ENCODE measurements at regions not wholly inside any gene's neighbourhood (a gene's known extent, or its start where the extent isn't known, plus 50 kb on each side); places are given as distances from the start of the nearest gene placed in this dataset.
A peak's percentile ranks its signal among the peaks of the same experiment; 100 is the strongest.

- no peak for TF ChIP-seq RFX5 (IDR thresholded peaks at IDR 0.05; ENCODE audit: low read depth, low read length)
- peak; percentile 42 for TF ChIP-seq MEF2B (IDR thresholded peaks at IDR 0.05; ENCODE audit: partially characterized antibody, poor library complexity, severe bottlenecking)
- TF ChIP-seq GABPA (IDR thresholded peaks at IDR 0.05; ENCODE audit: low read depth) = no peak
- TF ChIP-seq YBX1 (IDR thresholded peaks at IDR 0.05) = no peak
- peak; percentile 96 to 98 for TF ChIP-seq BHLHE40 (IDR thresholded peaks at IDR 0.05; ENCODE audit: borderline replicate concordance in 1 of 2, low read depth in 2 of 2, low read length in 1 of 2)
- TF ChIP-seq NKRF (conservative IDR thresholded peaks at IDR 0.05) = no peak
- TF ChIP-seq JUNB (IDR thresholded peaks at IDR 0.05) = no peak; the same call in 1 of the 2 replicates
- TF ChIP-seq, protein P1, sequence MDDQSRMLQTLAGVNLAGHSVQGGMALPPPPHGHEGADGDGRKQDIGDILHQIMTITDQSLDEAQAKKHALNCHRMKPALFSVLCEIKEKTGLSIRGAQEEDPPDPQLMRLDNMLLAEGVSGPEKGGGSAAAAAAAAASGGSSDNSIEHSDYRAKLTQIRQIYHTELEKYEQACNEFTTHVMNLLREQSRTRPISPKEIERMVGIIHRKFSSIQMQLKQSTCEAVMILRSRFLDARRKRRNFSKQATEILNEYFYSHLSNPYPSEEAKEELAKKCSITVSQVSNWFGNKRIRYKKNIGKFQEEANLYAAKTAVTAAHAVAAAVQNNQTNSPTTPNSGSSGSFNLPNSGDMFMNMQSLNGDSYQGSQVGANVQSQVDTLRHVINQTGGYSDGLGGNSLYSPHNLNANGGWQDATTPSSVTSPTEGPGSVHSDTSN (IDR thresholded peaks at IDR 0.05; ENCODE audit: insufficient replicate concordance, low read depth, low read length) = no peak
- TF ChIP-seq NFYB (IDR thresholded peaks at IDR 0.05; ENCODE audit: insufficient read depth, low read depth, low read length) = no peak
- peak; percentile 82 for TF ChIP-seq PKNOX1 (IDR thresholded peaks at IDR 0.05)
- no peak for TF ChIP-seq POLR2AphosphoS5 (IDR thresholded peaks at IDR 0.05; ENCODE audit: low read length)
- no peak for TF ChIP-seq CREM (IDR thresholded peaks at IDR 0.05; ENCODE audit: low read depth)
- no peak for TF ChIP-seq IRF5 (IDR thresholded peaks at IDR 0.05; ENCODE audit: borderline replicate concordance)
- TF ChIP-seq ESRRA (IDR thresholded peaks at IDR 0.05; ENCODE audit: low read length) = no peak
- TF ChIP-seq, protein P2, sequence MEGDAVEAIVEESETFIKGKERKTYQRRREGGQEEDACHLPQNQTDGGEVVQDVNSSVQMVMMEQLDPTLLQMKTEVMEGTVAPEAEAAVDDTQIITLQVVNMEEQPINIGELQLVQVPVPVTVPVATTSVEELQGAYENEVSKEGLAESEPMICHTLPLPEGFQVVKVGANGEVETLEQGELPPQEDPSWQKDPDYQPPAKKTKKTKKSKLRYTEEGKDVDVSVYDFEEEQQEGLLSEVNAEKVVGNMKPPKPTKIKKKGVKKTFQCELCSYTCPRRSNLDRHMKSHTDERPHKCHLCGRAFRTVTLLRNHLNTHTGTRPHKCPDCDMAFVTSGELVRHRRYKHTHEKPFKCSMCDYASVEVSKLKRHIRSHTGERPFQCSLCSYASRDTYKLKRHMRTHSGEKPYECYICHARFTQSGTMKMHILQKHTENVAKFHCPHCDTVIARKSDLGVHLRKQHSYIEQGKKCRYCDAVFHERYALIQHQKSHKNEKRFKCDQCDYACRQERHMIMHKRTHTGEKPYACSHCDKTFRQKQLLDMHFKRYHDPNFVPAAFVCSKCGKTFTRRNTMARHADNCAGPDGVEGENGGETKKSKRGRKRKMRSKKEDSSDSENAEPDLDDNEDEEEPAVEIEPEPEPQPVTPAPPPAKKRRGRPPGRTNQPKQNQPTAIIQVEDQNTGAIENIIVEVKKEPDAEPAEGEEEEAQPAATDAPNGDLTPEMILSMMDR (IDR thresholded peaks at IDR 0.05 in 2 of 3, conservative IDR thresholded peaks at IDR 0.05 in 1 of 3; ENCODE audit: control insufficient read depth in 2 of 3, extremely low read depth in 1 of 3, insufficient read depth in 1 of 3, low read depth in 3 of 3, low read length in 3 of 3) = no peak
- 0 out of 2 replicates have a peak, but pooled peaks have one; percentile 16 for TF ChIP-seq BACH1 (IDR thresholded peaks at IDR 0.05; ENCODE audit: borderline replicate concordance)
- TF ChIP-seq KDM1A (IDR thresholded peaks at IDR 0.05; ENCODE audit: borderline replicate concordance) = no peak
- 0 out of 2 replicates have a peak, but pooled peaks have one; percentile 19 for TF ChIP-seq IRF4 (IDR thresholded peaks at IDR 0.05; ENCODE audit: low read depth, low read length)
- no peak for TF ChIP-seq JUND (IDR thresholded peaks at IDR 0.05; ENCODE audit: low read depth, low read length)
- TF ChIP-seq TAF1 (IDR thresholded peaks at IDR 0.05; ENCODE audit: borderline replicate concordance, low read depth, low read length) = no peak
- TF ChIP-seq SRF (IDR thresholded peaks at IDR 0.05; ENCODE audit: low read depth in 2 of 2, low read length in 2 of 2) = no peak
- TF ChIP-seq, protein P3, sequence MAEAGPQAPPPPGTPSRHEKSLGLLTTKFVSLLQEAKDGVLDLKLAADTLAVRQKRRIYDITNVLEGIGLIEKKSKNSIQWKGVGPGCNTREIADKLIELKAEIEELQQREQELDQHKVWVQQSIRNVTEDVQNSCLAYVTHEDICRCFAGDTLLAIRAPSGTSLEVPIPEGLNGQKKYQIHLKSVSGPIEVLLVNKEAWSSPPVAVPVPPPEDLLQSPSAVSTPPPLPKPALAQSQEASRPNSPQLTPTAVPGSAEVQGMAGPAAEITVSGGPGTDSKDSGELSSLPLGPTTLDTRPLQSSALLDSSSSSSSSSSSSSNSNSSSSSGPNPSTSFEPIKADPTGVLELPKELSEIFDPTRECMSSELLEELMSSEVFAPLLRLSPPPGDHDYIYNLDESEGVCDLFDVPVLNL (IDR thresholded peaks at IDR 0.05; ENCODE audit: low read depth, low read length) = no peak
Observed at GRCh38 chr1:168466092-168466713, 77.6 kb downstream of the XCL2 start (continued).

Data from GM12878 (cell line).